ENCODE measurements at regions not wholly inside any gene's neighbourhood (a gene's known extent, or its start where the extent isn't known, plus 50 kb on each side); places are given as distances from the start of the nearest gene placed in this dataset.

DNA sequence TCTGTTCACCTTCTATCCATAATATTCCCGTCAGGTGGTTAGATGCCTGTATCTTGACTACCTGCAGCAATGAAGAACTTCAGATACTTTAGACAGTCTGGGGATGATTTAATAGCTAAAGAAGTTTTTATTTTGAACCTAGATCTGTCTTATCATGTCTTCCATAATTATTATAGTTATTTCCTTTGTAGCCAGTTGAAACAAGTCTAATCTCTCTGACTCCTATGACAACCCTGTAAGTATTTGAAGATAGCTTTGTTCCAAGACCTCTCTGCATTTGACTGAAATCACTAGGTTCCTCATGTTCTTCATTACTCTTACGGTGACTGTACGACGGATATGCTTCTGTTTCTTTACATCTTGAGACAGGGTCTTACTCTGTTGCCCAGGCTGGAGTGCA, 316.6 kb upstream of the BMP2 start:
- Histone ChIP-seq H3K9ac (ENCODE audit: low read depth, low read length) (no peak overlapping the region), H3K4me1 (ENCODE audit: insufficient read depth, low read length) (no peaks in the 10 kb centered on the region), H3K9me3 (ENCODE audit: insufficient read depth, low read length, severe bottlenecking) (no peaks in the 10 kb centered on the region), H3K4me3 (ENCODE audit: low read depth in 1 of 2, low read length in 2 of 2) (no peak overlapping the region), H3K27ac (ENCODE audit: low read length) (no peak overlapping the region), H3K36me3 (ENCODE audit: insufficient read depth, low read length) (no peaks in the 10 kb centered on the region), H3K4me2 (ENCODE audit: insufficient read depth, low read length) (no peak overlapping the region), H3K79me2 (ENCODE audit: insufficient read depth, low read length) (no peaks in the 10 kb centered on the region), H4K20me1 (ENCODE audit: insufficient read depth, low read length) (no peaks in the 10 kb centered on the region), H2AFZ (ENCODE audit: low read depth, low read length) (no peak overlapping the region), H3K27me3 (ENCODE audit: insufficient read depth, low read length, poor library complexity) (no peaks in the 10 kb centered on the region)
- TF ChIP-seq CTCF (IDR thresholded peaks at IDR 0.05; ENCODE audit: borderline replicate concordance, extremely low read depth, low read length, poor library complexity, severe bottlenecking) (no peak), EZH2 (IDR thresholded peaks at IDR 0.05; ENCODE audit: borderline replicate concordance, low read depth, low read length, severe bottlenecking) (no peak)
- no peak for ATAC-seq (ENCODE audit: insufficient read depth, low read depth)
- DNase-seq: no peak

DNA sequence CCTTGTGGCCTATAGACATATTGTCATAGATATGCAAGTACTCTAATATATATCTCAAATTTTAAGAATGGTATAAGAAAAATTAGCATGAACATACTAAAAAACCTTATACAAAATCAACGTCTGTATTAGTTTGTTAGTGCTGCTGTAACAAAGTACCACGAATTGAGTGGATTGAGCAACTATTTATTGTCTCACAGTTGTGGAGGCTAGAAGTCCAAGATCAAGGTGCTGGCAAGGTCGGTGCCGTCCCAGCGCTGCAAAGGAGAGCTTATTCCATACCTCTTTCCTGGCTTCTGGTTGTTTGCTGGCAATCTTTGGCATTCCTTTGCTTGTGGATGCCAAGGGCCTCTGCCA, 317.6 kb upstream of the FERMT1 start:
- no peak for DNase-seq
- TF ChIP-seq EZH2 (IDR thresholded peaks at IDR 0.05; ENCODE audit: borderline replicate concordance, low read depth, low read length, severe bottlenecking) (no peak), CTCF (IDR thresholded peaks at IDR 0.05; ENCODE audit: borderline replicate concordance, extremely low read depth, low read length, poor library complexity, severe bottlenecking) (no peak)
- no peak for ATAC-seq (ENCODE audit: insufficient read depth, low read depth)
- no peaks in the 10 kb centered on the region for H3K79me2 ChIP-seq (ENCODE audit: insufficient read depth, low read length)
- no peak overlapping the region for H3K27ac ChIP-seq (ENCODE audit: low read length)
- no peaks in the 10 kb centered on the region for H3K4me1 ChIP-seq (ENCODE audit: insufficient read depth, low read length)
- no peak overlapping the region for H3K4me3 ChIP-seq (ENCODE audit: low read depth in 1 of 2, low read length in 2 of 2)
- H2AFZ ChIP-seq (ENCODE audit: low read depth, low read length): no peak overlapping the region
- no peak overlapping the region for H3K9ac ChIP-seq (ENCODE audit: low read depth, low read length)
- no peaks in the 10 kb centered on the region for H3K9me3 ChIP-seq (ENCODE audit: insufficient read depth, low read length, severe bottlenecking)
- H3K27me3 ChIP-seq (ENCODE audit: insufficient read depth, low read length, poor library complexity): no peaks in the 10 kb centered on the region
- no peak overlapping the region for H3K4me2 ChIP-seq (ENCODE audit: insufficient read depth, low read length)
- H4K20me1 ChIP-seq (ENCODE audit: insufficient read depth, low read length): no peaks in the 10 kb centered on the region
- H3K36me3 ChIP-seq (ENCODE audit: insufficient read depth, low read length): no peaks in the 10 kb centered on the region

DNA sequence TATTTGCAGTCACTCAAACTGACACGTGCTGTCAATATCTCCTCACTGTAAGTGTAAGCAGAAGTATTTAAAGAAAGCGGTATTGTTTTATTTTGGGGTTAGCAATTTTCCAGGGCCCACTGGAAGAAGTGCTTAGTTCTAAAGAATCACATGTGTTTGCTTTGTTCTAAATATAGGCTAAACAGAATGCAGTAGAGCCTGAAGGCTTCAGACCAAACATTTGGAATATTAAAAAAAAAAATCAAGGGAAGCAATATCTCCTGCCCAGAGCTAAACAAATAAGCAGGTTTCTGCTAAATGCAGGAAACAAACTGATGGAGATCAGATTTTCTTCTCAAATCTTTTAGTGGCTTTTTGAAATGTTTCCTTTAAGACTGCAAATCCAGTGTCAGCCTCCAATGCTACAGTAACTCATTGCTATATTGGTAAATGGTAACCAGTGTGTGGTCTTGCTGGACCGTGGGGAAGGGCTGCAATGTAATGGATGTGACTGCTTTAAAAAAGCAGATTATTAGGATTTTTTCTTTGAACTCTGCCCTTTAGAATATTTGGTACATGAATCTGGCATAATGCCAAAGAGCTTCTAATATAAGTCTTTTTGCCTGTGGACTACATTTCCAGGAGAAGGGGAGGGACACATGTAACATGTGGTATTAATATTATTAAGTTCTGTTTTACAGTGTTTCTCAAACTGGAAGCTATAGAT, 317.1 kb upstream of the FERMT1 start:
- no peak overlapping the region for H3K27ac ChIP-seq (ENCODE audit: low read length)
- no peak overlapping the region for H3K4me2 ChIP-seq (ENCODE audit: insufficient read depth, low read length)
- no peaks in the 10 kb centered on the region for H3K79me2 ChIP-seq (ENCODE audit: insufficient read depth, low read length)
- H2AFZ ChIP-seq (ENCODE audit: low read depth, low read length): no peak overlapping the region
- H3K4me1 ChIP-seq (ENCODE audit: insufficient read depth, low read length): no peaks in the 10 kb centered on the region
- no peak overlapping the region for H3K9ac ChIP-seq (ENCODE audit: low read depth, low read length)
- TF ChIP-seq CTCF (IDR thresholded peaks at IDR 0.05; ENCODE audit: borderline replicate concordance, extremely low read depth, low read length, poor library complexity, severe bottlenecking) (no peak), EZH2 (IDR thresholded peaks at IDR 0.05; ENCODE audit: borderline replicate concordance, low read depth, low read length, severe bottlenecking) (no peak)
- DNase-seq: no peak
- H4K20me1 ChIP-seq (ENCODE audit: insufficient read depth, low read length): no peaks in the 10 kb centered on the region
- no peak for ATAC-seq (ENCODE audit: insufficient read depth, low read depth)
- no peak overlapping the region for H3K4me3 ChIP-seq (ENCODE audit: low read depth in 1 of 2, low read length in 2 of 2)
- H3K36me3 ChIP-seq (ENCODE audit: insufficient read depth, low read length): no peaks in the 10 kb centered on the region
- no peaks in the 10 kb centered on the region for H3K9me3 ChIP-seq (ENCODE audit: insufficient read depth, low read length, severe bottlenecking)
- H3K27me3 ChIP-seq (ENCODE audit: insufficient read depth, low read length, poor library complexity): no peaks in the 10 kb centered on the region

Data from DND-41 (cell line).